ENCODE measurements at regions not wholly inside any gene's neighbourhood (a gene's known extent, or its start where the extent isn't known, plus 50 kb on each side); places are given as distances from the start of the nearest gene placed in this dataset.
"Not testable (repeated sequence)": the region's sequence is repeated elsewhere in the genome, so short reads cannot be mapped to it uniquely, and the experiment has no call there.

- no peak for DNase-seq (ENCODE audit: low read depth in 4 of 4, low spot score in 3 of 4)
These were observed 249.7 kb downstream of the LRIG3 start for GRCh38 chr12:58670623-58671022.

- DNase-seq (ENCODE audit: low read depth in 4 of 4, low spot score in 3 of 4), result no peak
These were observed 249.1 kb downstream of the LRIG3 start for GRCh38 chr12:58671196-58671595.

- no peak for DNase-seq (ENCODE audit: low read depth in 4 of 4, low spot score in 3 of 4)
These were observed 247.3 kb downstream of the LRIG3 start for GRCh38 chr12:58673021-58673420.

GRCh38 chr12:58677833-58678232, 242.5 kb downstream of the LRIG3 start:
- DNase-seq (ENCODE audit: low read depth in 4 of 4, low spot score in 3 of 4), result not testable (repeated sequence)

GRCh38 chr12:58678753-58679152, 241.6 kb downstream of the LRIG3 start:
- DNase-seq (ENCODE audit: low read depth in 4 of 4, low spot score in 3 of 4), result no peak

- DNase-seq (ENCODE audit: low read depth in 4 of 4, low spot score in 3 of 4), result no peak
These were observed 238.6 kb downstream of the LRIG3 start for GRCh38 chr12:58681730-58682129.

GRCh38 chr12:58695263-58695662, 225.0 kb downstream of the LRIG3 start:
- DNase-seq (ENCODE audit: low read depth in 4 of 4, low spot score in 3 of 4), result no peak

- DNase-seq (ENCODE audit: low read depth in 4 of 4, low spot score in 3 of 4), result no peak
These were observed 218.8 kb downstream of the LRIG3 start for GRCh38 chr12:58701536-58701935.

GRCh38 chr12:58703866-58704265, 216.4 kb downstream of the LRIG3 start:
- DNase-seq (ENCODE audit: low read depth in 4 of 4, low spot score in 3 of 4), result peak in 2 of 4 donors; percentile 13 to 18

GRCh38 chr12:58704770-58705169, 215.5 kb downstream of the LRIG3 start:
- DNase-seq (ENCODE audit: low read depth in 4 of 4, low spot score in 3 of 4), result not testable (repeated sequence)

- DNase-seq (ENCODE audit: low read depth in 4 of 4, low spot score in 3 of 4), result no peak
These were observed 209.4 kb downstream of the LRIG3 start for GRCh38 chr12:58710901-58711300.

GRCh38 chr12:58711974-58712373, 208.3 kb downstream of the LRIG3 start:
- no peak for DNase-seq (ENCODE audit: low read depth in 4 of 4, low spot score in 3 of 4)

- no peak for DNase-seq (ENCODE audit: low read depth in 4 of 4, low spot score in 3 of 4)
These were observed 207.3 kb downstream of the LRIG3 start for GRCh38 chr12:58712976-58713375.

- no peak for DNase-seq (ENCODE audit: low read depth in 4 of 4, low spot score in 3 of 4)
These were observed 201.1 kb downstream of the LRIG3 start for GRCh38 chr12:58719161-58719560.

GRCh38 chr12:58720421-58720820, 199.9 kb downstream of the LRIG3 start:
- DNase-seq (ENCODE audit: low read depth in 4 of 4, low spot score in 3 of 4), result no peak

GRCh38 chr12:58725400-58726105, 194.8 kb downstream of the LRIG3 start:
- DNase-seq (ENCODE audit: low read depth in 4 of 4, low spot score in 3 of 4), result no peak

- DNase-seq (ENCODE audit: low read depth in 4 of 4, low spot score in 3 of 4), result no peak
These were observed 192.8 kb downstream of the LRIG3 start for GRCh38 chr12:58727521-58727920.

GRCh38 chr12:58728397-58728796, 191.9 kb downstream of the LRIG3 start:
- DNase-seq (ENCODE audit: low read depth in 4 of 4, low spot score in 3 of 4), result no peak

- no peak for DNase-seq (ENCODE audit: low read depth in 4 of 4, low spot score in 3 of 4)
These were observed 189.2 kb downstream of the LRIG3 start for GRCh38 chr12:58731096-58731495.

- DNase-seq (ENCODE audit: low read depth in 4 of 4, low spot score in 3 of 4), result no peak
These were observed 187.4 kb downstream of the LRIG3 start for GRCh38 chr12:58732894-58733293.

GRCh38 chr12:58741226-58741625, 179.1 kb downstream of the LRIG3 start:
- DNase-seq (ENCODE audit: low read depth in 4 of 4, low spot score in 3 of 4), result no peak

GRCh38 chr12:58745348-58746125, 174.8 kb downstream of the LRIG3 start:
- DNase-seq (ENCODE audit: low read depth in 4 of 4, low spot score in 3 of 4), result no peak
